ENCODE measurements at regions not wholly inside any gene's neighbourhood (a gene's known extent, or its start where the extent isn't known, plus 50 kb on each side); places are given as distances from the start of the nearest gene placed in this dataset.

- TF ChIP-seq CTCF (IDR thresholded peaks at IDR 0.05; ENCODE audit: control insufficient read depth, extremely low read depth, insufficient read depth): no peak
- DNase-seq (ENCODE audit: low read depth): no peak
- H3K4me3 ChIP-seq (ENCODE audit: low read depth, low read length): no peak overlapping the region
These were observed 134.4 kb downstream of the OSR1 start for GRCh38 chr2:19224011-19224410.

- no peak for DNase-seq (ENCODE audit: low read depth)
- H3K4me3 ChIP-seq (ENCODE audit: low read depth, low read length): no peak overlapping the region
- no peak for TF ChIP-seq CTCF (IDR thresholded peaks at IDR 0.05; ENCODE audit: control insufficient read depth, extremely low read depth, insufficient read depth)
These were observed 139.4 kb downstream of the OSR1 start for GRCh38 chr2:19219060-19219459.

- no peak overlapping the region for H3K4me3 ChIP-seq (ENCODE audit: low read depth, low read length)
- no peak for TF ChIP-seq CTCF (IDR thresholded peaks at IDR 0.05; ENCODE audit: control insufficient read depth, extremely low read depth, insufficient read depth)
- no peak for DNase-seq (ENCODE audit: low read depth)
These were observed 140.3 kb downstream of the OSR1 start for GRCh38 chr2:19218166-19218565.

GRCh38 chr2:19216676-19217602 is 141.5 kb downstream of the OSR1 start:
- H3K4me3 ChIP-seq (ENCODE audit: low read depth, low read length): no peak overlapping the region
- no peak for DNase-seq (ENCODE audit: low read depth)

GRCh38 chr2:19216238-19216637 is 142.2 kb downstream of the OSR1 start:
- TF ChIP-seq CTCF (IDR thresholded peaks at IDR 0.05; ENCODE audit: control insufficient read depth, extremely low read depth, insufficient read depth): no peak
- no peak for DNase-seq (ENCODE audit: low read depth)
- H3K4me3 ChIP-seq (ENCODE audit: low read depth, low read length): no peak overlapping the region

More at GRCh38 chr2:19216676-19217602, 141.5 kb downstream of the OSR1 start:
- no peak for TF ChIP-seq CTCF (IDR thresholded peaks at IDR 0.05; ENCODE audit: control insufficient read depth, extremely low read depth, insufficient read depth)

GRCh38 chr2:19214682-19215391 is 143.6 kb downstream of the OSR1 start:
- DNase-seq (ENCODE audit: low read depth): no peak
- no peak for TF ChIP-seq CTCF (IDR thresholded peaks at IDR 0.05; ENCODE audit: control insufficient read depth, extremely low read depth, insufficient read depth)
- H3K4me3 ChIP-seq (ENCODE audit: low read depth, low read length): no peak overlapping the region
